ACC112 (cell line): ENCODE measurements at regions not wholly inside any gene's neighbourhood (a gene's known extent, or its start where the extent isn't known, plus 50 kb on each side); places are given as distances from the start of the nearest gene placed in this dataset.
A peak's percentile ranks its signal among the peaks of the same experiment; 100 is the strongest.

Experiments
- H2AFZ ChIP-seq: fragments of 200-600 bp; sonication (generic); one replicate; pipeline ENCODE4 v1.6.0; 2017; ENCODE audit warnings: antibody characterized with exemption, low read length; ENCODE audit not compliant: unreplicated experiment
- H3K27ac ChIP-seq: fragments of 200-600 bp; sonication (generic); 2 replicates; pipeline ENCODE4 v1.5.1; 2014; ENCODE audit warnings: low read depth, mild to moderate bottlenecking, antibody characterized with exemption, low read length, moderate library complexity
- H3K27me3 ChIP-seq: fragments of 200-600 bp; sonication (generic); 2 replicates; pipeline ENCODE4 v1.6.1; 2014; ENCODE audit warnings: mild to moderate bottlenecking, antibody characterized with exemption, low read length, moderate library complexity, mixed read lengths; ENCODE audit not compliant: insufficient read depth
- H3K36me3 ChIP-seq: fragments of 200-600 bp; sonication (generic); 2 replicates; pipeline ENCODE4 v1.6.1; 2016; ENCODE audit warnings: mild to moderate bottlenecking, antibody characterized with exemption, low read length, moderate library complexity, mixed read lengths; ENCODE audit not compliant: insufficient read depth
- H3K4me1 ChIP-seq: fragments of 200-600 bp; sonication (generic); one replicate; pipeline ENCODE4 v1.6.1; 2016; ENCODE audit warnings: low read length, mixed read lengths; ENCODE audit not compliant: insufficient read depth, unreplicated experiment, control insufficient read depth
- H3K4me3 ChIP-seq: fragments of 200-600 bp; sonication (generic); 2 replicates; pipeline ENCODE4 v1.5.1; 2014; ENCODE audit warnings: mild to moderate bottlenecking, low read depth, low read length
- H3K79me2 ChIP-seq: fragments of 200-600 bp; sonication (generic); one replicate; pipeline ENCODE4 v1.6.0; 2016; ENCODE audit warnings: low read length; ENCODE audit not compliant: control insufficient read depth, unreplicated experiment, insufficient read depth

- Histone ChIP-seq H3K4me3 (no peak overlapping the region), H3K36me3 (no peaks in the 10 kb centered on the region), H3K79me2 (no peaks in the 10 kb centered on the region), H3K27me3 (no peaks in the 10 kb centered on the region), H2AFZ (no peak overlapping the region), H3K27ac (no peak overlapping the region), H3K4me1 (peaks cover 18% of the 10 kb centered on the region)
Observed at GRCh38 chr4:100284129-100284880, 94.0 kb upstream of the DDIT4L start.

GRCh38 chr4:100280807-100281206, 90.5 kb upstream of the DDIT4L start:
- Histone ChIP-seq H3K27ac (no peak overlapping the region), H3K4me1 (no peaks in the 10 kb centered on the region), H2AFZ (no peak overlapping the region), H3K27me3 (no peaks in the 10 kb centered on the region), H3K36me3 (no peaks in the 10 kb centered on the region), H3K79me2 (no peaks in the 10 kb centered on the region), H3K4me3 (no peak overlapping the region)

GRCh38 chr4:100278567-100278966, 88.3 kb upstream of the DDIT4L start:
- no peaks in the 10 kb centered on the region for H3K27me3 ChIP-seq
- H3K36me3 ChIP-seq, result no peaks in the 10 kb centered on the region
- no peak overlapping the region for H3K4me3 ChIP-seq
- no peak overlapping the region for H3K27ac ChIP-seq
- no peaks in the 10 kb centered on the region for H3K79me2 ChIP-seq
- no peak overlapping the region for H2AFZ ChIP-seq
- H3K4me1 ChIP-seq, result no peaks in the 10 kb centered on the region

- Histone ChIP-seq H3K27me3 (peaks cover 2% of the 10 kb centered on the region; the same call in 1 of the 2 replicates), H3K36me3 (no peaks in the 10 kb centered on the region), H2AFZ (no peak overlapping the region), H3K27ac (no peak overlapping the region), H3K4me1 (no peaks in the 10 kb centered on the region), H3K79me2 (no peaks in the 10 kb centered on the region), H3K4me3 (no peak overlapping the region)
Observed at GRCh38 chr4:100269446-100269845, 79.2 kb upstream of the DDIT4L start.

GRCh38 chr4:100268789-100269188, 78.5 kb upstream of the DDIT4L start:
- Histone ChIP-seq H3K27me3 (peaks cover 2% of the 10 kb centered on the region; the same call in 1 of the 2 replicates), H3K4me3 (no peak overlapping the region), H3K27ac (no peak overlapping the region), H3K4me1 (no peaks in the 10 kb centered on the region), H3K79me2 (no peaks in the 10 kb centered on the region), H3K36me3 (no peaks in the 10 kb centered on the region), H2AFZ (no peak overlapping the region)

- Histone ChIP-seq H2AFZ (no peak overlapping the region), H3K79me2 (no peaks in the 10 kb centered on the region), H3K27ac (no peak overlapping the region), H3K36me3 (no peaks in the 10 kb centered on the region), H3K4me3 (no peak overlapping the region), H3K27me3 (no peaks in the 10 kb centered on the region), H3K4me1 (no peaks in the 10 kb centered on the region)
Observed at GRCh38 chr4:100261346-100261745, 71.1 kb upstream of the DDIT4L start.

- no peak overlapping the region for H2AFZ ChIP-seq
Observed at GRCh38 chr4:100258675-100259074, 68.4 kb upstream of the DDIT4L start.

GRCh38 chr4:100257567-100257966, 67.3 kb upstream of the DDIT4L start:
- H2AFZ ChIP-seq, result peak overlapping the region; percentile 18
- no peak overlapping the region for H3K27ac ChIP-seq
- no peaks in the 10 kb centered on the region for H3K4me1 ChIP-seq
- H3K27me3 ChIP-seq, result no peaks in the 10 kb centered on the region
- H3K36me3 ChIP-seq, result no peaks in the 10 kb centered on the region
- H3K79me2 ChIP-seq, result no peaks in the 10 kb centered on the region
- H3K4me3 ChIP-seq, result no peak overlapping the region

More at GRCh38 chr4:100258675-100259074, 68.4 kb upstream of the DDIT4L start:
- Histone ChIP-seq H3K27ac (no peak overlapping the region), H3K36me3 (no peaks in the 10 kb centered on the region), H3K4me1 (no peaks in the 10 kb centered on the region), H3K27me3 (no peaks in the 10 kb centered on the region), H3K79me2 (no peaks in the 10 kb centered on the region), H3K4me3 (no peak overlapping the region)

- Histone ChIP-seq H3K27me3 (no peaks in the 10 kb centered on the region), H2AFZ (no peak overlapping the region), H3K4me1 (no peaks in the 10 kb centered on the region), H3K27ac (no peak overlapping the region), H3K79me2 (no peaks in the 10 kb centered on the region), H3K36me3 (no peaks in the 10 kb centered on the region), H3K4me3 (no peak overlapping the region)
Observed at GRCh38 chr4:100254237-100254636, 64.0 kb upstream of the DDIT4L start.

- Histone ChIP-seq H3K36me3 (no peaks in the 10 kb centered on the region), H3K4me1 (no peaks in the 10 kb centered on the region), H2AFZ (no peak overlapping the region), H3K27ac (no peak overlapping the region), H3K79me2 (no peaks in the 10 kb centered on the region), H3K4me3 (no peak overlapping the region), H3K27me3 (no peaks in the 10 kb centered on the region)
Observed at GRCh38 chr4:100248476-100248875, 58.2 kb upstream of the DDIT4L start.

- Histone ChIP-seq H3K27ac (no peak overlapping the region), H3K27me3 (no peaks in the 10 kb centered on the region), H3K4me3 (no peak overlapping the region), H3K36me3 (no peaks in the 10 kb centered on the region), H3K79me2 (no peaks in the 10 kb centered on the region), H2AFZ (no peak overlapping the region), H3K4me1 (no peaks in the 10 kb centered on the region)
Observed at GRCh38 chr4:100246697-100247096, 56.4 kb upstream of the DDIT4L start.
